ENCODE measurements at regions not wholly inside any gene's neighbourhood (a gene's known extent, or its start where the extent isn't known, plus 50 kb on each side); places are given as distances from the start of the nearest gene placed in this dataset.

- no peak for TF ChIP-seq CTCF (IDR thresholded peaks at IDR 0.05)
- no peak for TF ChIP-seq POLR2A (IDR thresholded peaks at IDR 0.05)
Measured at GRCh38 chr2:125216321-125216720, 1191.2 kb downstream of the CNTNAP5 start.

All from lower leg skin (tissue), 3 donors.